Loucy (cell line): ENCODE measurements at regions not wholly inside any gene's neighbourhood (a gene's known extent, or its start where the extent isn't known, plus 50 kb on each side); places are given as distances from the start of the nearest gene placed in this dataset.

Experiments
- H2AFZ ChIP-seq: fragments of 200-600 bp; sonication (generic); 2 replicates; pipeline ENCODE4 v1.6.0; 2016; ENCODE audit warnings: antibody characterized with exemption, mild to moderate bottlenecking, low read length, moderate library complexity
- H3F3A ChIP-seq: fragments of 200-600 bp; 2 replicates; pipeline ENCODE4 v1.6.0; 2016; ENCODE audit warnings: antibody characterized with exemption, low read depth, mild to moderate bottlenecking
- H3K27me3 ChIP-seq: fragments of 200-600 bp; sonication (generic); 2 replicates; pipeline ENCODE4 v1.6.1; 2014; ENCODE audit warnings: low read length, mild to moderate bottlenecking; ENCODE audit not compliant: insufficient read depth, poor library complexity, severe bottlenecking
- H3K36me3 ChIP-seq: fragments of 200-600 bp; sonication (generic); 2 replicates; pipeline ENCODE4 v1.6.1; 2016; ENCODE audit warnings: low read length; ENCODE audit not compliant: insufficient read depth
- H3K4me1 ChIP-seq: fragments of 200-600 bp; sonication (generic); 2 replicates; pipeline ENCODE4 v1.5.1; 2014; ENCODE audit warnings: low read length, mild to moderate bottlenecking; ENCODE audit not compliant: insufficient read depth, poor library complexity, severe bottlenecking
- H3K4me2 ChIP-seq: fragments of 200-600 bp; sonication (generic); 2 replicates; pipeline ENCODE4 v1.6.0; 2014; ENCODE audit warnings: antibody characterized with exemption, low read length, low read depth, mild to moderate bottlenecking; ENCODE audit not compliant: poor library complexity, severe bottlenecking
- H3K4me3 ChIP-seq: fragments of 200-600 bp; sonication (generic); 2 replicates; pipeline ENCODE4 v1.5.1; 2014; ENCODE audit warnings: low read length, mild to moderate bottlenecking, mixed read lengths; ENCODE audit not compliant: poor library complexity, severe bottlenecking
- H3K79me2 ChIP-seq: fragments of 200-600 bp; sonication (generic); 2 replicates; pipeline ENCODE4 v1.6.1; 2014; ENCODE audit warnings: low read length; ENCODE audit not compliant: insufficient read depth
- H3K9ac ChIP-seq: fragments of 200-600 bp; sonication (generic); 2 replicates; pipeline ENCODE4 v1.6.0; 2014; ENCODE audit warnings: mild to moderate bottlenecking, low read depth, low read length, moderate library complexity; ENCODE audit not compliant: poor library complexity, severe bottlenecking
- H3K9me2 ChIP-seq: fragments of 200-600 bp; sonication (generic); replicated peaks from 2 replicates; pipeline ENCODE4 v1.6.1; 2016; ENCODE audit warnings: low read depth, low read length, mixed read lengths
- H3K9me3 ChIP-seq: fragments of 200-600 bp; sonication (generic); 2 replicates; pipeline ENCODE4 v1.6.1; 2014; ENCODE audit warnings: mild to moderate bottlenecking, antibody characterized with exemption, low read length, low read depth; ENCODE audit not compliant: insufficient read depth
- H4K20me1 ChIP-seq: fragments of 200-600 bp; sonication (generic); 2 replicates; pipeline ENCODE4 v1.6.0; 2014; ENCODE audit warnings: antibody characterized with exemption, low read length, mild to moderate bottlenecking; ENCODE audit not compliant: insufficient read depth, poor library complexity, severe bottlenecking
- CTCF ChIP-seq: fragments of 200-600 bp; sonication (generic); conservative IDR thresholded peaks from 2 replicates; pipeline ENCODE4 v1.5.1; 2014; ENCODE audit warnings: mild to moderate bottlenecking, antibody characterized with exemption, low read length
- EZH2phosphoT487 ChIP-seq: fragments of 200-600 bp; IDR thresholded peaks from 2 replicates; pipeline ENCODE4 v1.6.1; 2018; ENCODE audit warnings: antibody characterized with exemption, mild to moderate bottlenecking, moderate library complexity, borderline replicate concordance

- no peaks in the 10 kb centered on the region for H4K20me1 ChIP-seq
- no peaks in the 10 kb centered on the region for H3F3A ChIP-seq
- no peaks in the 10 kb centered on the region for H3K4me1 ChIP-seq
- H3K4me2 ChIP-seq, result no peak overlapping the region
- no peaks in the 10 kb centered on the region for H3K9me3 ChIP-seq
- TF ChIP-seq EZH2phosphoT487 (no peak), CTCF (no peak)
- no peaks in the 10 kb centered on the region for H3K27me3 ChIP-seq
- H3K4me3 ChIP-seq, result no peak overlapping the region
- H2AFZ ChIP-seq, result no peak overlapping the region
- H3K9me2 ChIP-seq, result no peaks in the 10 kb centered on the region
- H3K9ac ChIP-seq, result no peak overlapping the region
- no peaks in the 10 kb centered on the region for H3K36me3 ChIP-seq
- H3K79me2 ChIP-seq, result no peaks in the 10 kb centered on the region
Measured at GRCh38 chr4:62450740-62451139, 1250.6 kb downstream of the ADGRL3 start.

- Histone ChIP-seq H3K4me2 (no peak overlapping the region), H3K27me3 (no peaks in the 10 kb centered on the region), H3K4me1 (no peaks in the 10 kb centered on the region), H3K79me2 (no peaks in the 10 kb centered on the region), H3K36me3 (no peaks in the 10 kb centered on the region), H3K9me2 (no peaks in the 10 kb centered on the region), H3F3A (no peaks in the 10 kb centered on the region), H3K4me3 (no peak overlapping the region), H3K9ac (no peak overlapping the region), H3K9me3 (no peaks in the 10 kb centered on the region), H4K20me1 (no peaks in the 10 kb centered on the region), H2AFZ (no peak overlapping the region)
- TF ChIP-seq EZH2phosphoT487, result no peak
- no peak for TF ChIP-seq CTCF
Measured at GRCh38 chr4:62449538-62449937, 1249.4 kb downstream of the ADGRL3 start.

- H3K9ac ChIP-seq, result no peak overlapping the region
- H3K79me2 ChIP-seq, result no peaks in the 10 kb centered on the region
- H3K36me3 ChIP-seq, result no peaks in the 10 kb centered on the region
- no peak overlapping the region for H3K4me2 ChIP-seq
- no peaks in the 10 kb centered on the region for H3K4me1 ChIP-seq
- no peaks in the 10 kb centered on the region for H3F3A ChIP-seq
- H4K20me1 ChIP-seq, result no peaks in the 10 kb centered on the region
- H2AFZ ChIP-seq, result no peak overlapping the region
- no peak for TF ChIP-seq EZH2phosphoT487
- no peak for TF ChIP-seq CTCF
- no peaks in the 10 kb centered on the region for H3K9me3 ChIP-seq
- H3K4me3 ChIP-seq, result no peak overlapping the region
- no peaks in the 10 kb centered on the region for H3K9me2 ChIP-seq
- H3K27me3 ChIP-seq, result no peaks in the 10 kb centered on the region
Measured at GRCh38 chr4:62448911-62449310, 1248.8 kb downstream of the ADGRL3 start.
